ENCODE measurements at regions not wholly inside any gene's neighbourhood (a gene's known extent, or its start where the extent isn't known, plus 50 kb on each side); places are given as distances from the start of the nearest gene placed in this dataset.

- Histone ChIP-seq H3K27me3 (replicated peaks; ENCODE audit: insufficient read depth, low read length) (peaks cover 75% of the 10 kb centered on the region), H3K27ac (ENCODE audit: low read length) (no peak overlapping the region), H3K9me3 (replicated peaks; ENCODE audit: insufficient read depth, low read length) (no peaks in the 10 kb centered on the region), H3K4me1 (ENCODE audit: low read length) (no peaks in the 10 kb centered on the region), H3F3A (ENCODE audit: insufficient read depth, low read length) (no peaks in the 10 kb centered on the region), H3K4me3 (ENCODE audit: low read length) (no peak overlapping the region), H3K4me2 (ENCODE audit: low read depth, low read length) (no peak overlapping the region), H3K36me3 (replicated peaks; ENCODE audit: insufficient read depth, low read length) (no peaks in the 10 kb centered on the region), H4K20me1 (ENCODE audit: insufficient read depth, low read length) (no peaks in the 10 kb centered on the region), H3K79me2 (ENCODE audit: low read length) (no peaks in the 10 kb centered on the region), H3K9me2 (replicated peaks; ENCODE audit: insufficient read depth, low read length) (no peaks in the 10 kb centered on the region), H2AFZ (ENCODE audit: low read length) (no peak overlapping the region), H3K9ac (ENCODE audit: low read length) (no peak overlapping the region)
- TF ChIP-seq CTCF (IDR thresholded peaks at IDR 0.05; ENCODE audit: low read length) (no peak), EZH2 (optimal IDR thresholded peaks at IDR 0.05; ENCODE audit: low read depth, low read length) (no peak), EZH2phosphoT487 (IDR thresholded peaks at IDR 0.05; ENCODE audit: low read length) (no peak)
- DNase-seq: no peak
Observed at GRCh38 chr22:49179886-49180682, 647.6 kb downstream of the BRD1 start.

- Histone ChIP-seq H3K27me3 (replicated peaks; ENCODE audit: insufficient read depth, low read length) (peaks cover 76% of the 10 kb centered on the region), H3F3A (ENCODE audit: insufficient read depth, low read length) (no peaks in the 10 kb centered on the region), H3K9ac (ENCODE audit: low read length) (no peak overlapping the region), H3K9me2 (replicated peaks; ENCODE audit: insufficient read depth, low read length) (no peaks in the 10 kb centered on the region), H3K27ac (ENCODE audit: low read length) (no peak overlapping the region), H3K79me2 (ENCODE audit: low read length) (no peaks in the 10 kb centered on the region), H3K9me3 (replicated peaks; ENCODE audit: insufficient read depth, low read length) (no peaks in the 10 kb centered on the region), H2AFZ (ENCODE audit: low read length) (no peak overlapping the region), H4K20me1 (ENCODE audit: insufficient read depth, low read length) (no peaks in the 10 kb centered on the region), H3K36me3 (replicated peaks; ENCODE audit: insufficient read depth, low read length) (no peaks in the 10 kb centered on the region), H3K4me1 (ENCODE audit: low read length) (no peaks in the 10 kb centered on the region), H3K4me2 (ENCODE audit: low read depth, low read length) (no peak overlapping the region), H3K4me3 (ENCODE audit: low read length) (no peak overlapping the region)
- TF ChIP-seq EZH2 (optimal IDR thresholded peaks at IDR 0.05; ENCODE audit: low read depth, low read length) (no peak), CTCF (IDR thresholded peaks at IDR 0.05; ENCODE audit: low read length) (no peak), EZH2phosphoT487 (IDR thresholded peaks at IDR 0.05; ENCODE audit: low read length) (no peak)
- DNase-seq: no peak
Observed at GRCh38 chr22:49179175-49179574, 648.5 kb downstream of the BRD1 start.

- Histone ChIP-seq H3K36me3 (replicated peaks; ENCODE audit: insufficient read depth, low read length) (no peaks in the 10 kb centered on the region), H4K20me1 (ENCODE audit: insufficient read depth, low read length) (no peaks in the 10 kb centered on the region), H3K9ac (ENCODE audit: low read length) (no peak overlapping the region), H3K4me2 (ENCODE audit: low read depth, low read length) (no peak overlapping the region), H3K9me3 (replicated peaks; ENCODE audit: insufficient read depth, low read length) (no peaks in the 10 kb centered on the region), H3K4me1 (ENCODE audit: low read length) (no peaks in the 10 kb centered on the region), H3K27me3 (replicated peaks; ENCODE audit: insufficient read depth, low read length) (peaks cover 76% of the 10 kb centered on the region), H3K4me3 (ENCODE audit: low read length) (no peak overlapping the region), H3F3A (ENCODE audit: insufficient read depth, low read length) (no peaks in the 10 kb centered on the region), H2AFZ (ENCODE audit: low read length) (no peak overlapping the region), H3K9me2 (replicated peaks; ENCODE audit: insufficient read depth, low read length) (no peaks in the 10 kb centered on the region), H3K27ac (ENCODE audit: low read length) (no peak overlapping the region), H3K79me2 (ENCODE audit: low read length) (no peaks in the 10 kb centered on the region)
- TF ChIP-seq CTCF (IDR thresholded peaks at IDR 0.05; ENCODE audit: low read length): no peak
- TF ChIP-seq EZH2phosphoT487 (IDR thresholded peaks at IDR 0.05; ENCODE audit: low read length): no peak
- no peak for TF ChIP-seq EZH2 (optimal IDR thresholded peaks at IDR 0.05; ENCODE audit: low read depth, low read length)
- no peak for DNase-seq
Observed at GRCh38 chr22:49178246-49179005, 649.2 kb downstream of the BRD1 start.

Data from MM.1S (cell line).